Right lobe of liver (tissue), 4 donors: ENCODE measurements at regions not wholly inside any gene's neighbourhood (a gene's known extent, or its start where the extent isn't known, plus 50 kb on each side); places are given as distances from the start of the nearest gene placed in this dataset.

Source experiments
- POLR2A ChIP-seq: fragments of 450-650 bp; IDR thresholded peaks from one replicate; pipeline ENCODE4 v1.6.1; 2017; ENCODE audit warnings: antibody characterized with exemption, mild to moderate bottlenecking
- TF ChIP-seq, protein P1 (sequence below), 4 donors: fragments of 200-600 bp in 3 of 4; fragments of 450-650 bp in 1 of 4; IDR thresholded peaks; one replicate each; pipeline versions ENCODE4 v1.5.1 to v1.8.0; 2016 to 2022; ENCODE audit warnings: antibody characterized with exemption in 4 of 4, mild to moderate bottlenecking in 2 of 4
- donor health status: DM: no; HTN: no; CAD: no.
- donor health status: DM: no; HTN: no; CAD: no.
- donor health status: DM: no; HTN: yes; CAD: no.

DNA sequence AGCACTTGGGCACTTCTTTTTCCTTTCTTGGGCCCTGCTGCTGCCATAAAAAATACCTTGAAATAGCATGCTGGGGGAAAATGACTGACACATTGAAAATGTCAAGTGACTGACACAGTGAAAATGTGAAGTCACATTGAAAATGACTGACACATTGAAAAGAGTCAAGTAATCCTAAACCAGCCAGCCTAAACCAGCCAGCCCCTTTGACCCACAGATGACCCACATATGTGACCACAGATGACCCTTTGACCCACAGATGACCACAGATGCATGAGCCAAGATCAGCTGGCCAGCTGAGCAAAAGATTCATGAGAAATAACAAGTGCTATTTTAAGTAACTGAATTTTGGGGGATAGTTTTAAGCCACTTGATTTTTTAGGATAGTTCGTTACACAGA is 97.8 kb upstream of the SLC28A3 start:
- TF ChIP-seq, protein P1, sequence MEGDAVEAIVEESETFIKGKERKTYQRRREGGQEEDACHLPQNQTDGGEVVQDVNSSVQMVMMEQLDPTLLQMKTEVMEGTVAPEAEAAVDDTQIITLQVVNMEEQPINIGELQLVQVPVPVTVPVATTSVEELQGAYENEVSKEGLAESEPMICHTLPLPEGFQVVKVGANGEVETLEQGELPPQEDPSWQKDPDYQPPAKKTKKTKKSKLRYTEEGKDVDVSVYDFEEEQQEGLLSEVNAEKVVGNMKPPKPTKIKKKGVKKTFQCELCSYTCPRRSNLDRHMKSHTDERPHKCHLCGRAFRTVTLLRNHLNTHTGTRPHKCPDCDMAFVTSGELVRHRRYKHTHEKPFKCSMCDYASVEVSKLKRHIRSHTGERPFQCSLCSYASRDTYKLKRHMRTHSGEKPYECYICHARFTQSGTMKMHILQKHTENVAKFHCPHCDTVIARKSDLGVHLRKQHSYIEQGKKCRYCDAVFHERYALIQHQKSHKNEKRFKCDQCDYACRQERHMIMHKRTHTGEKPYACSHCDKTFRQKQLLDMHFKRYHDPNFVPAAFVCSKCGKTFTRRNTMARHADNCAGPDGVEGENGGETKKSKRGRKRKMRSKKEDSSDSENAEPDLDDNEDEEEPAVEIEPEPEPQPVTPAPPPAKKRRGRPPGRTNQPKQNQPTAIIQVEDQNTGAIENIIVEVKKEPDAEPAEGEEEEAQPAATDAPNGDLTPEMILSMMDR (IDR thresholded peaks at IDR 0.05) = no peak
- no peak for TF ChIP-seq POLR2A
